Tibial nerve (tissue), 4 donors: ENCODE measurements at regions not wholly inside any gene's neighbourhood (a gene's known extent, or its start where the extent isn't known, plus 50 kb on each side); places are given as distances from the start of the nearest gene placed in this dataset.

Source experiments
- DNase-seq, 2 donors: peaks; one replicate each; pipeline ENCODE4 v3.0.0-alpha.2; 2019; ENCODE audit warnings: low spot score in 2 of 2
- H3K27ac ChIP-seq, 4 donors: fragments of 200-600 bp; sonication (generic) in 3 of 4; one replicate each; pipeline ENCODE4 v1.5.1; 2017 to 2019; ENCODE audit warnings: mild to moderate bottlenecking in 1 of 4
- H3K27me3 ChIP-seq, 2 donors: fragments of 200-600 bp; sonication (generic) in 1 of 2; one replicate each; pipeline versions ENCODE4 v1.5.1 to v1.6.0; 2017 to 2019
- H3K36me3 ChIP-seq, 3 donors: fragments of 200-600 bp; sonication (generic); one replicate each; pipeline ENCODE4 v1.5.1; 2018 to 2019
- H3K4me1 ChIP-seq, 4 donors: fragments of 200-600 bp; sonication (generic) in 3 of 4; one replicate each; pipeline ENCODE4 v1.5.1; 2017 to 2019
- H3K4me3 ChIP-seq, 4 donors: fragments of 200-600 bp; sonication (generic) in 3 of 4; one replicate each; pipeline ENCODE4 v1.5.1; 2017 to 2019; ENCODE audit warnings: mild to moderate bottlenecking in 1 of 4, moderate library complexity in 1 of 4
- H3K9me3 ChIP-seq, 4 donors: fragments of 200-600 bp; sonication (generic) in 3 of 4; one replicate each; pipeline ENCODE4 v1.5.1; 2017 to 2019
- CTCF ChIP-seq, 5 experiments: fragments of 200-600 bp in 3 of 5; fragments of 450-650 bp in 2 of 5; sonication (generic) in 3 of 5; IDR thresholded peaks; one replicate each; pipeline ENCODE4 v1.5.1; 2016 to 2019; ENCODE audit warnings: antibody characterized with exemption in 5 of 5, mild to moderate bottlenecking in 3 of 5, moderate library complexity in 2 of 5
- EP300 ChIP-seq, 2 donors: sonication (generic); formaldehyde crosslinking; IDR thresholded peaks; one replicate each; pipeline ENCODE4 v1.6.1; 2017; ENCODE audit warnings: antibody characterized with exemption in 2 of 2, mild to moderate bottlenecking in 1 of 2
- POLR2A ChIP-seq, 2 donors: fragments of 450-650 bp; IDR thresholded peaks; one replicate each; pipeline ENCODE4 v1.6.1; 2017; ENCODE audit warnings: antibody characterized with exemption in 2 of 2, mild to moderate bottlenecking in 2 of 2, moderate library complexity in 2 of 2
- WGBS, 2 donors: methylation state at CpG; one replicate each; pipeline ENCODE4 v1.1.5; 2018; 5-methylcytosine and 5-hydroxymethylcytosine counted together

- Histone ChIP-seq H3K4me1 (no peaks in the 10 kb centered on the region), H3K27ac (no peak overlapping the region), H3K27me3 (no peaks in the 10 kb centered on the region), H3K4me3 (no peak overlapping the region), H3K9me3 (no peaks in the 10 kb centered on the region), H3K36me3 (no peaks in the 10 kb centered on the region)
- TF ChIP-seq EP300 (IDR thresholded peaks at IDR 0.05) (no peak), POLR2A (IDR thresholded peaks at IDR 0.05) (no peak), CTCF (IDR thresholded peaks at IDR 0.05) (no peak)
- DNase-seq = no peak
- 45 to 50% methylated on average over 1 of the region's 1 CpG for WGBS, 2 donors
Measured at GRCh38 chr3:88440701-88441100, 290.9 kb downstream of the C3orf38 start.

- H3K36me3 ChIP-seq = no peaks in the 10 kb centered on the region
- H3K27me3 ChIP-seq = no peaks in the 10 kb centered on the region
- H3K4me3 ChIP-seq = no peak overlapping the region
- WGBS, 2 donors = 50 to 63% methylated on average over 1 of the region's 1 CpG
- no peaks in the 10 kb centered on the region for H3K9me3 ChIP-seq
- DNase-seq = no peak
- TF ChIP-seq CTCF (IDR thresholded peaks at IDR 0.05) (no peak), POLR2A (IDR thresholded peaks at IDR 0.05) (no peak), EP300 (IDR thresholded peaks at IDR 0.05) (no peak)
- H3K27ac ChIP-seq = no peak overlapping the region
- H3K4me1 ChIP-seq = no peaks in the 10 kb centered on the region
Measured at GRCh38 chr3:88443066-88443465, 293.3 kb downstream of the C3orf38 start.

GRCh38 chr3:88444251-88444650, 294.5 kb downstream of the C3orf38 start:
- WGBS, 2 donors = 66 to 82% methylated on average over 1 of the region's 1 CpG

GRCh38 chr3:88452228-88452627, 302.5 kb downstream of the C3orf38 start:
- WGBS, 2 donors = 93 to 94% methylated on average over 4 of the region's 4 CpGs
- no peak for DNase-seq
- no peaks in the 10 kb centered on the region for H3K4me1 ChIP-seq

More at GRCh38 chr3:88444251-88444650, 294.5 kb downstream of the C3orf38 start:
- Histone ChIP-seq H3K9me3 (no peaks in the 10 kb centered on the region), H3K36me3 (no peaks in the 10 kb centered on the region), H3K4me1 (no peaks in the 10 kb centered on the region), H3K27ac (no peak overlapping the region), H3K27me3 (no peaks in the 10 kb centered on the region), H3K4me3 (no peak overlapping the region)
- TF ChIP-seq EP300 (IDR thresholded peaks at IDR 0.05) = no peak
- TF ChIP-seq CTCF (IDR thresholded peaks at IDR 0.05) = no peak
- no peak for TF ChIP-seq POLR2A (IDR thresholded peaks at IDR 0.05)
- no peak for DNase-seq

GRCh38 chr3:88460369-88460768, 310.6 kb downstream of the C3orf38 start:
- DNase-seq = no peak
- H3K4me1 ChIP-seq = no peaks in the 10 kb centered on the region
- no peaks in the 10 kb centered on the region for H3K36me3 ChIP-seq
- no peaks in the 10 kb centered on the region for H3K27me3 ChIP-seq
- no peak overlapping the region for H3K4me3 ChIP-seq
- H3K27ac ChIP-seq = no peak overlapping the region
- no peaks in the 10 kb centered on the region for H3K9me3 ChIP-seq
- 61 to 62% methylated on average over 3 of the region's 3 CpGs for WGBS, 2 donors
- TF ChIP-seq EP300 (IDR thresholded peaks at IDR 0.05) (no peak), POLR2A (IDR thresholded peaks at IDR 0.05) (no peak), CTCF (IDR thresholded peaks at IDR 0.05) (no peak)

More at GRCh38 chr3:88452228-88452627, 302.5 kb downstream of the C3orf38 start:
- H3K27me3 ChIP-seq = no peaks in the 10 kb centered on the region
- TF ChIP-seq POLR2A (IDR thresholded peaks at IDR 0.05) (no peak), CTCF (IDR thresholded peaks at IDR 0.05) (no peak), EP300 (IDR thresholded peaks at IDR 0.05) (no peak)
- H3K9me3 ChIP-seq = no peaks in the 10 kb centered on the region
- no peak overlapping the region for H3K4me3 ChIP-seq
- no peaks in the 10 kb centered on the region for H3K36me3 ChIP-seq
- H3K27ac ChIP-seq = no peak overlapping the region
